ENCODE measurements at regions not wholly inside any gene's neighbourhood (a gene's known extent, or its start where the extent isn't known, plus 50 kb on each side); places are given as distances from the start of the nearest gene placed in this dataset.

GRCh38 chr11:27907091-27907490 is 200.9 kb downstream of the KIF18A start:
- Histone ChIP-seq H3K36me3 (ENCODE audit: low read depth) (no peaks in the 10 kb centered on the region), H3K9me3 (no peaks in the 10 kb centered on the region), H3K4me3 (no peak overlapping the region), H3K4me1 (ENCODE audit: low read depth) (no peaks in the 10 kb centered on the region)
- no peak for TF ChIP-seq CTCF (IDR thresholded peaks at IDR 0.05)
- intact Hi-C loops (cut with DNase I, micrococcal nuclease), result no loop called here
- ATAC-seq (no peak), DNase-seq (no peak)

- Histone ChIP-seq H3K4me1 (ENCODE audit: low read depth) (no peaks in the 10 kb centered on the region), H3K9me3 (no peaks in the 10 kb centered on the region), H3K4me3 (no peak overlapping the region), H3K36me3 (ENCODE audit: low read depth) (no peaks in the 10 kb centered on the region)
- ATAC-seq (no peak), DNase-seq (no peak)
- intact Hi-C loops (cut with DNase I, micrococcal nuclease), result no loop called here
- TF ChIP-seq CTCF (IDR thresholded peaks at IDR 0.05), result no peak
Measured at GRCh38 chr11:27904358-27905055, 203.4 kb downstream of the KIF18A start.

DNA sequence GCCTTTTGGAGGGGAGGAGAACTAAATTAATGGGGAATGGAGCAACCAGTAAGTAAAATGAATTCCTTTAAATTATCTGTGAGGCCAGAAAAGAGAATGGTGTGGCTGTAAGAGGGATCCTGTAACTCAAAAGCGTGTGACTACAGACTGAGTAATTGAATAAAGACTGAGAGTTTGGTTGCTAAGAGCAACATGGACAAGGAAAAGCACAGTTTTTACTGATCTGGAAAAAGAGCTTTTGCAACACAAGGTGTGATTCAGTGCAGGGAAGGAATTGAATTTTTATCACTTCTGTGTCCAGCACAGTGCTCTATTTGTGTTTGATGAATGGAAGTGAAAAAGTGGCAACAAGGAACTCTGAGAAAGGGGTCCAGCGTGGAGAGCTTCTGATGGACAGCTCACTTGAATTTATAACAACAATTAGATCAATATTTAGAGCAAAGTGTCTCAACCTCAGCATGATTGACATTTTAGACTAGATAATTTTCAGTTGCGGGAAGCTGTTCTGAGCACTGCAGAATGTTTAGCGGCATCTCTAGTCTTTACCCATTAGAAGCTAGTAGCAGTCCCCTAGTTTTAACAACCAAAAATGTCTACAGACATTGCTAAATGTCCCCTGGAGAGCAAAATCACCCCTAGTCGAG is 202.8 kb upstream of the BDNF start:
- H3K36me3 ChIP-seq (ENCODE audit: low read depth), result no peaks in the 10 kb centered on the region
- DNase-seq (no peak), ATAC-seq (no peak)
- H3K4me1 ChIP-seq (ENCODE audit: low read depth), result no peaks in the 10 kb centered on the region
- intact Hi-C loops (cut with DNase I, micrococcal nuclease), result no loop called here
- H3K4me3 ChIP-seq, result no peak overlapping the region
- H3K9me3 ChIP-seq, result no peaks in the 10 kb centered on the region
- no peak for TF ChIP-seq CTCF (IDR thresholded peaks at IDR 0.05)

DNA sequence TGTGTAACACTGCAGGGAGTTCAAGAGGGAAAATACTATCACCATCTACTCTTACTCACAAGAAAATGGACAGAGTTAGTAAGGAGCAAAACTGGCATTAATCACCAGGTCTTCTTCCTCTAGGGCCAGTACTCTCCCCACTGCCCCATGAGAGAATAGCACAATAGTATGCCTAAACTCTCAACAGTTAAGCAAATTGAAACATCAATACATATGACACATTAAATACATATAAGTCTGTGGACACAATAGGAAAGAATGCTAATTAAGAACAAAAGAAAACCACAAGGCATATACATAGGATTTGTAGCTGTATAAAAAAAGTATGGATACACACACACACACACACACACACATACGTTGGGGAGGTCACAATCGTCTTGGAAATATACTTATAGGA is 197.9 kb upstream of the BDNF start:
- intact Hi-C loops (cut with DNase I, micrococcal nuclease), result no loop called here
- ATAC-seq (no peak), DNase-seq (no peak)

DNA sequence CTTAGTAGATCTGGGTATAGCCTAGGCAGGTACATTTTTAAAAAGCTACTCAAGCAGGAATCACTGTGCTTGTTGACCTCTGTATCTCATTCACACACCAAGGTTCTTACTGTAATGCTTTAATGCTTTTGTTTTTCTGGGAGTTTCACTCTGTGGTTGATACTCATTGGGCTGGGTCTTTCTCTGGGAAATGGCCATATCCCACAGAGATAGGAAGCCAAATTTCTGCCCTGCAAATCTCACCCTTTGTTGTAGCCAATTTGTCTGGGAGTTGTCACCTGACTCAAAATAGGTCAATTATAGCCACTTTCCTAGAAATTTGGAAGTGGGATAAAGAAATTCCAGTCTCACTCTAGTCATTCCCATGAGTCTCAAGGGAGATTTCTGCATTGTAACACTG is 195.8 kb upstream of the BDNF start:
- no peaks in the 10 kb centered on the region for H3K9me3 ChIP-seq
- no peak for ATAC-seq
- H3K4me1 ChIP-seq (ENCODE audit: low read depth), result no peaks in the 10 kb centered on the region
- H3K4me3 ChIP-seq, result no peak overlapping the region
- DNase-seq, result no peak
- intact Hi-C loops (cut with DNase I, micrococcal nuclease), result no loop called here
- no peaks in the 10 kb centered on the region for H3K36me3 ChIP-seq (ENCODE audit: low read depth)
- no peak for TF ChIP-seq CTCF (IDR thresholded peaks at IDR 0.05)

More for the DNA sequence above, 197.9 kb upstream of the BDNF start:
- H3K36me3 ChIP-seq (ENCODE audit: low read depth), result no peaks in the 10 kb centered on the region
- no peak overlapping the region for H3K4me3 ChIP-seq
- H3K4me1 ChIP-seq (ENCODE audit: low read depth), result no peaks in the 10 kb centered on the region
- no peaks in the 10 kb centered on the region for H3K9me3 ChIP-seq
- TF ChIP-seq CTCF (IDR thresholded peaks at IDR 0.05), result no peak
